ENCODE measurements at regions not wholly inside any gene's neighbourhood (a gene's known extent, or its start where the extent isn't known, plus 50 kb on each side); places are given as distances from the start of the nearest gene placed in this dataset.

DNA sequence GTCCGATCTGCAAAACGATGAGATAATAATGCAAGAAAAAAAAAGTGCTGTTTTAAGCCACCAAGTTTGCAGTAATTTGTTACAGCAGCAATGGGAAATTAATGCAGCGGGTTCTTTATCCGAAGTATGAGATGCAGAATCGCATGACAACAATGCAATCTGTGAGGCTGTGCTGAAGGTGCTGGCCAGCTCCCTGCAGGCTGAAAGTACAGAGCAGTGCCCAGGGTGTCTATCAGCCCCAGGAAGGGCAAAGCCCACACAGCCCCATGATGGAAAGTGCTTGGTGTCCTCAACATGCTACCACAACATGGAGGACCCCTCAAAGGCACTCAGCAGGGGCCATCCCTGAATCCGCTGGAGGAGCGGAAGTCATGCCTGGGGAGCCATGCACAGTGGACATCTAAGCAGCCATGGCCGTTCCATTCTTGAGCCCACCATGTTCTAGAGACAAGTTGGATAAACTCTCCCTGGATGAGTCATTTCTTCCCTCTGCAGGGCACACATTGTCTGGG, 199.5 kb upstream of the PFKP start:
- DNase-seq (ENCODE audit: low spot score) (no peak), FAIRE-seq (no peak)

- DNase-seq (ENCODE audit: low spot score): no peak
- no peak for FAIRE-seq
Measured at GRCh38 chr10:2866569-2866968, 200.8 kb upstream of the PFKP start.

DNA sequence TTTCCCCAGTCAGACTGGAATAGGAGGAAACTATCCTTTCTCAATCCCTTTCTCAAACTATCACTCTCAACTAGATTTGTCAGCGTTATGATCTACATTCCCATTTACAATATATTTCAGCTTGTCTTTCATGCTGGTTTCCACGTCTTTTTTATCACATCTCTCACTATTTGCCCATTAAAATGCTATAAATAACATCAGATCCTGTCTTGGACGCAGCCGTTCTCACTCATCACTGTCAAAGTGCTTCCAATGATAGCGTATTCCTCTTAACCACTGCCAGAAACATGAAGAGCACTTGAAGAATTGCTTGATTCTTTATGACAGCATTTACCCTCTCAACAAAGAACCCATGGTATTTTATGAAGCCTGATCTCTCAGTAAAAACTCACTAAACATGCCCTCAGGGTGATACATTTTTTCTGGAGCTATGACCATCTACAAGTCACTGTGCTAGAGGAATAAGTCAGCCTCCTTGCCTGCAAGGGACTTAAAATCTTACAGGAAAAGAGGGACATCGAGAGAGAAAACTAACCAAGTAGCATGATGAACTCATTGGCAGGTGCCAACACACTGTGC, 205.6 kb upstream of the PFKP start:
- DNase-seq (ENCODE audit: low spot score) (no peak), FAIRE-seq (no peak)

DNA sequence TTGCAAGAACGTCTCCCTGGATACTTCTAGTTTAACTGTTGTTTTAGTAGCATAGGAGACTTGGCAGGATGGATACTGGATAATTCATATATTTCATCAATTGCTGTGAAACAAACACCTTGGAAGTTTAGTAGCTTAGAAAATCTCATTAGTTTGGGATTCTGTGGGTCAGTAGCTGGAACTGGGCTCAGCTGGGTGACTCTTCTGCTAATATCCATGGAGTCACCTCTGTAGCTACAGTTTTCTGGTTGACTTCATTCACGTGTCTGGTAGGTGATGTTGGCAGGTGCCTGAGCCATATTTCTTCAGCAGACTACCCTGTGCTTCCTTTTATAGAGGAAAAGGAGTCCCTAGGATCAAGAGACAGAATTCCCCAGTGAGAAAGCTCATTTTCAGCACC, 208.9 kb upstream of the PFKP start:
- DNase-seq (ENCODE audit: low spot score) (no peak), FAIRE-seq (no peak)

GRCh38 chr10:2856598-2856997, 210.8 kb upstream of the PFKP start:
- DNase-seq (ENCODE audit: low spot score): no peak
- FAIRE-seq: no peak

GRCh38 chr10:2852574-2853323, 214.6 kb upstream of the PFKP start:
- no peak for DNase-seq (ENCODE audit: low spot score)
- FAIRE-seq: no peak

- FAIRE-seq: no peak
- no peak for DNase-seq (ENCODE audit: low spot score)
Measured at GRCh38 chr10:2851566-2851965, 215.8 kb upstream of the PFKP start.

DNA sequence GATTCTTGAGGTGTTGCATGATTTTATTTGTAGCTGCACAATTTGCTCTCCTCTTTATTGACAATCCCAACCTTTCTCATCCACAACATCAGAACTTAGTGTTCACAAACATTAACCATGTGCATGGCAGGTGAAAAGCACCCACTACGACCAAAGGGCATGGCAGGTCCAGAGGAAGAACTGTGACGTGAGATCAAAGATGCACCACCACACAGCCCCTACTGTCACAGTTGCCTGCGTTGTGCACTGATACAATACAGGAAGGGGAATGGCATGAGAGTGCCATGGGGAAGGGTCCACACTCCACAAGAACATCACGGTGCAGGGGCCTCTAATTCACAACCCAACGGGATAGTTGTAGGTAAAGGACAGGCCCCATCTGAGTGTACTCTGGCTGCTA, 217.1 kb upstream of the PFKP start:
- FAIRE-seq: no peak
- DNase-seq (ENCODE audit: low spot score): no peak

DNA sequence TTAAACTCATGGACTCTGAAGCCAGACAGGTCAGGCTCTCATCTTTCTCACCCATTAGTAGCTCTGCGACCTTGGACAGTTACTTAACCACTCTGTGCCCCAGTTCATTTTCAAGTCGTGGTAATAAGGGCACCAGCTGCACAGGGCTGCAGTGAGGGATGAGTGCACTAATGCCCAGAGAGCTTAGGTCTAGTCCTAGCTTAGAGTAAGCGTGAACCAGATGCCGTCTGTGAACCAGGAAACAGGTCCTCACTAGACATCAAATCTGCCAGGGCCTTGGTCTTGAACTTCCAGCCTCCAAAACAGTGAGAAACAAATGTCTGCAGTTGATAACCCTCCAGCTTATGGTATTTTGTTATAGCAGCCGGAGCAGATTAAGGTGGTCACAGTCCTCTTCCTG, 222.4 kb upstream of the PFKP start:
- no peak for FAIRE-seq
- no peak for DNase-seq (ENCODE audit: low spot score)

GRCh38 chr10:2839081-2839725, 228.1 kb upstream of the PFKP start:
- DNase-seq (ENCODE audit: low spot score) (no peak), FAIRE-seq (no peak)

GRCh38 chr10:2837674-2838073, 229.7 kb upstream of the PFKP start:
- DNase-seq (ENCODE audit: low spot score) (no peak), FAIRE-seq (no peak)

- FAIRE-seq: no peak
- DNase-seq (ENCODE audit: low spot score): no peak
Measured at GRCh38 chr10:2836921-2837662, 230.3 kb upstream of the PFKP start.

GRCh38 chr10:2834214-2834613, 233.1 kb upstream of the PFKP start:
- DNase-seq (ENCODE audit: low spot score): no peak
- FAIRE-seq: no peak

DNA sequence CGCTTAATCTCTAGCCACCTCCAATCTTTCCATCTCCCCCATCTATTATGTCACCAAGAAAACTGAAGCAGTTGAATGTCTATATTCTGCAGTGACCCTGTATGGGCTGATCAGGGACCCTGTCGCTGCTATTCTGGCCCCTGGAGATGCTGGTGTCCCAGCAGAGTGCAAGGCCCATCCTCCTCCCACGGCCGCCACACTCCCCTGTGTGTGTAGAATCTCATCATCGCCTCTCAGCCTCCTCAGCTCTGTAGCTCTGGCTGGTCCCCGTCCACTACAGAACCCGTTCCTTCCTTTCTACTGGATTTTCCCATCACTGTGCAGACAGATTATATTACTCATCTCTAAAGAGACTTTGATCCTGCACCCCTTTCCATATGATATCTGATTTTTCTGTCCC, 235.8 kb upstream of the PFKP start:
- FAIRE-seq: no peak
- no peak for DNase-seq (ENCODE audit: low spot score)

GRCh38 chr10:2828741-2829140, 238.6 kb upstream of the PFKP start:
- FAIRE-seq: no peak
- DNase-seq (ENCODE audit: low spot score): no peak

DNA sequence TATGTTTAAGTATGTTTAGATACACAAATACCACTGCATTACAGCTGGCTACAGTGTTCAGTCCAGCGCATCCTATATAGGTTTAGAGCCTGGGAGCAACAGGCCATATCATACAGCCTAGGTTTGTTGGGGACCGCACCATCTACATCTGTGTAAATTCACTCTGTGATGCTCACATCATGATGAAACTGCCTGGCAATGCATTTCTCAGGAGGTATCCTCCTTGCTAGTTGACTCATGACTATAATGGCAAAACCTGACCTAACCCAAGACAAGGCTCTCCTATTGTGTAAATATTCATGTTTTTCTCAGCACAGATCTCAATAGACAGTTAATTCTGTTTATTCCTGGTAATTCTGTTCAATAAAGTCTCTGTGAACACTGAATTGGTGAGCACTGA, 240.7 kb upstream of the PFKP start:
- DNase-seq (ENCODE audit: low spot score) (no peak), FAIRE-seq (no peak)

- FAIRE-seq: no peak
- DNase-seq (ENCODE audit: low spot score): no peak
Measured at GRCh38 chr10:2825841-2826240, 241.5 kb upstream of the PFKP start.

- no peak for FAIRE-seq
- no peak for DNase-seq (ENCODE audit: low spot score)
Measured at GRCh38 chr10:2817940-2818636, 249.3 kb upstream of the PFKP start.

- FAIRE-seq: no peak
- no peak for DNase-seq (ENCODE audit: low spot score)
Measured at GRCh38 chr10:2813693-2814092, 253.7 kb upstream of the PFKP start.

- DNase-seq (ENCODE audit: low spot score) (no peak), FAIRE-seq (no peak)
Measured at GRCh38 chr10:2813286-2813685, 254.1 kb upstream of the PFKP start.

DNA sequence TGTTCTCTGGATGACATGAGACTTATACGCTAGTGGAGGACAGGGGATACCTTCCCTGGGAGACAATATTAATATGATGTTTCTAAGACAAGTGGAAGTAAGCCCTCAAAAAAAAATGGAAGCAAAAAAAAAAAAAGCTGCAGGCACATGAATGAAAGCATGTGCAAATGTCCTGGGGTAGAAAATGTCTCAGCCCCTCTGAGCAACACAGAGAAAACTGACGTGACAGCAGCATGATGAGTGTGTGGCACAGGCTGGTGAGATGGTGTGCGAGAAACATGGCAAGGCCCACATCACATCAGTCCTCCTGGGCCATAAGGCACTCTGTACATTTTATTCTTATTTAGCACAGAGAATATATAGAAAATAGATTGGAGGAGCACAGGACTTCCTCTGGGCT, 254.7 kb upstream of the PFKP start:
- DNase-seq (ENCODE audit: low spot score) (no peak), FAIRE-seq (no peak)

Measured in urothelium cell line (cell line).